ENCODE measurements at regions not wholly inside any gene's neighbourhood (a gene's known extent, or its start where the extent isn't known, plus 50 kb on each side); places are given as distances from the start of the nearest gene placed in this dataset.

DNA sequence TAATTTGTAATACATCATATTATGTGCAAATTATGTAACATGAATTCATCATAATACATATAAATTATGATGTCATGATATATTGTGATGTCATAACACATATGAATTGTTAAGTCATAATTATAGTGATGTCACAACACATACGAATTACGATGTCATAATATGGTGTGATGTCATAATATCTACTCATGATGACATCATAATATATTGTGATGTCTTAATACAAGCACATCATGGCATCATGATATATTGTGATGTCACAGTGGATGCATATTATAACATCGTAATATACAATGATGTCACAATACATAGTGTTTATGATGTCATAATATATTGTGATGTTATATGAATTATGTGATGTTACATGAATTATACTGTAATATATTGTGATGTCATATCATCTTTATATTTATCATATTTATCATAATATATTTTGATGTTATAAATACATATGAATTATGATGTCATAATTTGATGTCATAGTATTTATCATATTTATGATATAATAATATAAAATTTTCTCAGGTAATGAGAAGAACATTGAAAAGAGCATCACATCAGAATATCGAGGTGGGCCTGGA is 1793.0 kb downstream of the TP53TG3F start:
- DNase-seq (no peak), ATAC-seq (ENCODE audit: low read depth) (no peak)
- intact Hi-C loops (cut with micrococcal nuclease): no loop called here
- POLR2A ChIA-PET: no interaction called here
- no peak overlapping the region for H3K4me2 ChIP-seq (replicated peaks; ENCODE audit: low read depth, low read length, poor library complexity, severe bottlenecking)
- Mint-ChIP-seq H3K4me1 (no peaks in the 10 kb centered on the region), H3K4me3 (no peak overlapping the region), H3K27ac (no peak overlapping the region), H3K27me3 (no peaks in the 10 kb centered on the region), H3K9me3 (ENCODE audit: insufficient read depth) (peaks cover 23% of the 10 kb centered on the region)
- CTCF ChIA-PET: no interaction called here
- no peaks in the 10 kb centered on the region for H3K79me2 ChIP-seq (ENCODE audit: control insufficient read depth, insufficient read depth, low read length)
- H3K27me3 ChIP-seq (replicated peaks in 1 of 4; ENCODE audit: control extremely low read depth in 1 of 4, control insufficient read depth in 3 of 4, insufficient read depth in 4 of 4, low read length in 3 of 4): no peaks in the 10 kb centered on the region
- no peak overlapping the region for H3K9ac ChIP-seq (ENCODE audit: low read length)
- H3K4me1 ChIP-seq (ENCODE audit: control insufficient read depth in 2 of 2, insufficient read depth in 2 of 2, low read length in 2 of 2): no peaks in the 10 kb centered on the region
- no peak overlapping the region for H3K27ac ChIP-seq (ENCODE audit: low read length in 2 of 2)
- H3K36me3 ChIP-seq (replicated peaks in 1 of 2; ENCODE audit: control extremely low read depth in 1 of 2, control insufficient read depth in 1 of 2, extremely low read depth in 1 of 2, insufficient read depth in 2 of 2, low read length in 1 of 2): no peaks in the 10 kb centered on the region
- H3K4me3 ChIP-seq (ENCODE audit: control extremely low read depth in 1 of 5, extremely low read depth in 1 of 5, insufficient read depth in 1 of 5, low read depth in 2 of 5, low read length in 4 of 5): no peak overlapping the region
- no peak overlapping the region for H2AFZ ChIP-seq (ENCODE audit: insufficient read depth, low read depth, low read length, poor library complexity, severe bottlenecking)
- no peaks in the 10 kb centered on the region for H4K20me1 ChIP-seq (ENCODE audit: control insufficient read depth, insufficient read depth, low read length, poor library complexity, severe bottlenecking)
- TF ChIP-seq EZH2 (IDR thresholded peaks at IDR 0.05; ENCODE audit: borderline replicate concordance, insufficient read depth, low read depth, low read length, poor library complexity, severe bottlenecking): no peak
- no peak for TF ChIP-seq CTCF (IDR thresholded peaks at IDR 0.05)
- peaks cover 3 to 39% (median 6%) of the 10 kb centered on the region in 3 donors for H3K9me3 ChIP-seq (ENCODE audit: control extremely low read depth in 1 of 3, control insufficient read depth in 2 of 3, insufficient read depth in 1 of 3, low read length in 2 of 3)
- WGBS (ENCODE audit: insufficient coverage): 80% methylated on average over 1 of the region's 4 CpGs

DNA sequence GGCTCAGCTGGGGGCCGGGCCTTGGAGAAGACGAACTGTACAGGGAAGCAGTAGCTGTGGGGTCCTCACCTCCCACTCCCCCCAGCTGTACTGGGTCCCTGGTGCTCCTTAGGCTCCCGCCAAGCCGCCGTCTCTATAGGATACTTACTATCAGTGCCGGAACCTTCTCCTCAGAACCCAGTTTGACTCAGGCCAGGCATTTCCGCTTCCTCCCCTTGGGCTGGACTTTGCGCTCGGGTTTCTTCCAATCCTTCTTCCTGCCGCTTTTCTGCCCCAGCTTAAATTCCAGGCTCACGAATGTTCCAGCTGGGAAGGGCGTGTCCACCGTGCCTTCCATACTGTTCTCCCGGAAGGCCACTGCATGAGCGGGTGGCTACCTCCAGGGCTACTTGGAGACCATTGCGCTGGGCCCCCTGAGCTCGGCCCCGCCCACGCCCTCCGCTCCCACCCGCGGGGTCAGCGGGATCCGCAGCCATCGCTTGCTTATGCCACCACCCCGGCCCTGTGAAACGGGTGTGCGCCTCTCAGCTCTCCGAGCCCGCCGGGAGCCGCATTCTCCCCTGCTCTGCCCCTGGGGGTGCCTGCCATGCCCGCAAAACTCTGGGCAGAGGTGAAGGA is 1795.9 kb downstream of the TP53TG3F start:
- 66% methylated on average over 33 of the region's 33 CpGs for WGBS (ENCODE audit: insufficient coverage)

More for the DNA sequence above, 1795.9 kb downstream of the TP53TG3F start:
- no peaks in the 10 kb centered on the region for H3K36me3 ChIP-seq (replicated peaks in 1 of 2; ENCODE audit: control extremely low read depth in 1 of 2, control insufficient read depth in 1 of 2, extremely low read depth in 1 of 2, insufficient read depth in 2 of 2, low read length in 1 of 2)
- H3K4me3 ChIP-seq (ENCODE audit: control extremely low read depth in 1 of 5, extremely low read depth in 1 of 5, insufficient read depth in 1 of 5, low read depth in 2 of 5, low read length in 4 of 5): no peak overlapping the region
- H3K4me3 Mint-ChIP-seq: no peak overlapping the region
- H3K4me2 ChIP-seq (replicated peaks; ENCODE audit: low read depth, low read length, poor library complexity, severe bottlenecking): no peak overlapping the region
- POLR2A ChIA-PET: no interaction called here
- TF ChIP-seq EZH2 (IDR thresholded peaks at IDR 0.05; ENCODE audit: borderline replicate concordance, insufficient read depth, low read depth, low read length, poor library complexity, severe bottlenecking) (no peak), CTCF (IDR thresholded peaks at IDR 0.05) (no peak)
- no peak overlapping the region for H2AFZ ChIP-seq (ENCODE audit: insufficient read depth, low read depth, low read length, poor library complexity, severe bottlenecking)
- no peak overlapping the region for H3K27ac Mint-ChIP-seq
- H3K9ac ChIP-seq (ENCODE audit: low read length): no peak overlapping the region
- H3K4me1 ChIP-seq (ENCODE audit: control insufficient read depth in 2 of 2, insufficient read depth in 2 of 2, low read length in 2 of 2): no peaks in the 10 kb centered on the region
- peaks cover 18% of the 10 kb centered on the region for H3K9me3 Mint-ChIP-seq (ENCODE audit: insufficient read depth)
- DNase-seq: no peak
- peaks cover 1 to 40% (median 10%) of the 10 kb centered on the region in 3 donors for H3K9me3 ChIP-seq (ENCODE audit: control extremely low read depth in 1 of 3, control insufficient read depth in 2 of 3, insufficient read depth in 1 of 3, low read length in 2 of 3)
- CTCF ChIA-PET: no interaction called here
- H3K27me3 ChIP-seq (replicated peaks in 1 of 4; ENCODE audit: control extremely low read depth in 1 of 4, control insufficient read depth in 3 of 4, insufficient read depth in 4 of 4, low read length in 3 of 4): no peaks in the 10 kb centered on the region
- no peaks in the 10 kb centered on the region for H3K79me2 ChIP-seq (ENCODE audit: control insufficient read depth, insufficient read depth, low read length)
- no peak for ATAC-seq (ENCODE audit: low read depth)
- no peaks in the 10 kb centered on the region for H3K4me1 Mint-ChIP-seq
- intact Hi-C loops (cut with micrococcal nuclease): no loop called here
- no peaks in the 10 kb centered on the region for H4K20me1 ChIP-seq (ENCODE audit: control insufficient read depth, insufficient read depth, low read length, poor library complexity, severe bottlenecking)
- H3K27me3 Mint-ChIP-seq: no peaks in the 10 kb centered on the region
- H3K27ac ChIP-seq (ENCODE audit: low read length in 2 of 2): no peak overlapping the region

Measured in B cell (primary cell).